Thoracic aorta (tissue), 2 donors: ENCODE measurements at regions not wholly inside any gene's neighbourhood (a gene's known extent, or its start where the extent isn't known, plus 50 kb on each side); places are given as distances from the start of the nearest gene placed in this dataset.

ENCODE experiments used
- ATAC-seq: fragments of 150-250 bp; one replicate; pipeline ENCODE4 v1.8.0; 2017; ENCODE audit warnings: low read depth; ENCODE audit not compliant: insufficient number of reproducible peaks, low FRiP score
- DNase-seq: peaks from one replicate; pipeline ENCODE4 v3.0.0-alpha.2; 2020; ENCODE audit warnings: low spot score
- H3K27ac ChIP-seq, 2 donors: fragments of 200-600 bp; sonication (generic); 1 replicate in 1 of 2; 2 replicates in 1 of 2; pipeline ENCODE4 v1.5.1; 2016; ENCODE audit warnings: mild to moderate bottlenecking in 2 of 2, moderate library complexity in 2 of 2
- H3K27me3 ChIP-seq: fragments of 200-600 bp; sonication (generic); replicated peaks from 2 replicates; pipeline ENCODE4 v1.6.0; 2016; ENCODE audit warnings: mild to moderate bottlenecking; ENCODE audit not compliant: insufficient read depth
- H3K36me3 ChIP-seq: fragments of 200-600 bp; sonication (generic); one replicate; pipeline ENCODE4 v1.5.1; 2016
- H3K4me1 ChIP-seq, 2 donors: fragments of 200-600 bp; sonication (generic); 1 replicate in 1 of 2; 2 replicates in 1 of 2; pipeline versions ENCODE4 v1.5.1 to v1.6.0; 2016; ENCODE audit warnings: low read depth in 2 of 2, mild to moderate bottlenecking in 1 of 2; ENCODE audit not compliant: control insufficient read depth in 1 of 2
- H3K4me3 ChIP-seq: fragments of 200-600 bp; sonication (generic); 2 replicates; pipeline ENCODE4 v1.5.1; 2016; ENCODE audit warnings: mild to moderate bottlenecking
- H3K9me3 ChIP-seq: fragments of 200-600 bp; sonication (generic); 2 replicates; pipeline ENCODE4 v1.5.1; 2016
- CTCF ChIP-seq: fragments of 200-600 bp; sonication (generic); IDR thresholded peaks from one replicate; pipeline ENCODE4 v1.5.1; 2019; ENCODE audit warnings: antibody characterized with exemption

GRCh38 chr10:121216721-121217181, 365.6 kb downstream of the WDR11 start:
- no peak for DNase-seq

DNA sequence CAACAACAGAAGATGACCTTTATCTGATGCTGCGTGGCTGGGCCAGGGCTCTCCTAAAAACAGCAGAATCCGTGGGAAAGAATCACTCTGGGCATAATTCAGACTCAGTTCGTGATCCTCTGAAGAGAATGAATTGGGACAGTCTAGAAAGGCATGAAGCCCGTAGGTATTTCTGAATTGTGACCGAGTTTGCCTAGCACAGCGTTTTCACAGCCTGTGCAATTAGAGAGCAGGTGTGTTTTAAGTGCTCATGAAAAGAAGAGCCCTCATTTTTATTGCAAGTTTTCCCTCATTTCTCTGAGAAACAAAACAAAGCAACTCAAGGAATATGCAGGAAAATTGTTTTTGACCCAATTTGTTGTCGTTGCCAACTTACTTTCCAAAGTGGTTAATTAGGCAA, 366.2 kb downstream of the WDR11 start:
- Histone ChIP-seq H3K36me3 (no peaks in the 10 kb centered on the region), H3K9me3 (no peaks in the 10 kb centered on the region), H3K27ac (no peak overlapping the region), H3K4me3 (no peak overlapping the region), H3K27me3 (no peaks in the 10 kb centered on the region), H3K4me1 (no peaks in the 10 kb centered on the region)
- ATAC-seq, result no peak
- no peak for DNase-seq
- no peak for TF ChIP-seq CTCF

More at GRCh38 chr10:121216721-121217181, 365.6 kb downstream of the WDR11 start:
- H3K27ac ChIP-seq, result no peak overlapping the region
- no peak overlapping the region for H3K4me3 ChIP-seq
- H3K9me3 ChIP-seq, result no peaks in the 10 kb centered on the region
- no peaks in the 10 kb centered on the region for H3K27me3 ChIP-seq
- H3K4me1 ChIP-seq, result no peaks in the 10 kb centered on the region
- no peak for ATAC-seq
- no peak for TF ChIP-seq CTCF
- no peaks in the 10 kb centered on the region for H3K36me3 ChIP-seq

- Histone ChIP-seq H3K27me3 (no peaks in the 10 kb centered on the region), H3K36me3 (no peaks in the 10 kb centered on the region), H3K4me3 (no peak overlapping the region), H3K4me1 (no peaks in the 10 kb centered on the region), H3K9me3 (no peaks in the 10 kb centered on the region), H3K27ac (no peak overlapping the region)
- no peak for DNase-seq
- no peak for TF ChIP-seq CTCF
- no peak for ATAC-seq
Measured at GRCh38 chr10:121221072-121221471, 369.9 kb downstream of the WDR11 start.

GRCh38 chr10:121221991-121222390, 370.8 kb downstream of the WDR11 start:
- H3K36me3 ChIP-seq, result no peaks in the 10 kb centered on the region
- no peak overlapping the region for H3K4me3 ChIP-seq
- DNase-seq (no peak), ATAC-seq (no peak)
- TF ChIP-seq CTCF, result no peak
- H3K27me3 ChIP-seq, result no peaks in the 10 kb centered on the region
- H3K27ac ChIP-seq, result no peak overlapping the region
- H3K4me1 ChIP-seq, result no peaks in the 10 kb centered on the region
- no peaks in the 10 kb centered on the region for H3K9me3 ChIP-seq

GRCh38 chr10:121222842-121223241, 371.7 kb downstream of the WDR11 start:
- Histone ChIP-seq H3K4me1 (no peaks in the 10 kb centered on the region), H3K27ac (no peak overlapping the region), H3K4me3 (no peak overlapping the region), H3K9me3 (no peaks in the 10 kb centered on the region), H3K36me3 (no peaks in the 10 kb centered on the region), H3K27me3 (no peaks in the 10 kb centered on the region)
- DNase-seq, result no peak
- TF ChIP-seq CTCF, result no peak
- no peak for ATAC-seq
